Testis (tissue), 2 donors: ENCODE measurements at regions not wholly inside any gene's neighbourhood (a gene's known extent, or its start where the extent isn't known, plus 50 kb on each side); places are given as distances from the start of the nearest gene placed in this dataset.

Source experiments
- POLR2A ChIP-seq: fragments of 450-650 bp; IDR thresholded peaks from one replicate; pipeline ENCODE4 v1.6.1; 2017; ENCODE audit warnings: antibody characterized with exemption, mild to moderate bottlenecking, moderate library complexity
- TF ChIP-seq, protein P1 (sequence below), 3 experiments: fragments of 450-650 bp in 2 of 3; fragments of 200-600 bp in 1 of 3; sonication (generic) in 1 of 3; IDR thresholded peaks; one replicate each; pipeline ENCODE4 v1.5.1; 2016 to 2019; ENCODE audit warnings: antibody characterized with exemption in 3 of 3, mild to moderate bottlenecking in 2 of 3, moderate library complexity in 1 of 3

- TF ChIP-seq, protein P1, sequence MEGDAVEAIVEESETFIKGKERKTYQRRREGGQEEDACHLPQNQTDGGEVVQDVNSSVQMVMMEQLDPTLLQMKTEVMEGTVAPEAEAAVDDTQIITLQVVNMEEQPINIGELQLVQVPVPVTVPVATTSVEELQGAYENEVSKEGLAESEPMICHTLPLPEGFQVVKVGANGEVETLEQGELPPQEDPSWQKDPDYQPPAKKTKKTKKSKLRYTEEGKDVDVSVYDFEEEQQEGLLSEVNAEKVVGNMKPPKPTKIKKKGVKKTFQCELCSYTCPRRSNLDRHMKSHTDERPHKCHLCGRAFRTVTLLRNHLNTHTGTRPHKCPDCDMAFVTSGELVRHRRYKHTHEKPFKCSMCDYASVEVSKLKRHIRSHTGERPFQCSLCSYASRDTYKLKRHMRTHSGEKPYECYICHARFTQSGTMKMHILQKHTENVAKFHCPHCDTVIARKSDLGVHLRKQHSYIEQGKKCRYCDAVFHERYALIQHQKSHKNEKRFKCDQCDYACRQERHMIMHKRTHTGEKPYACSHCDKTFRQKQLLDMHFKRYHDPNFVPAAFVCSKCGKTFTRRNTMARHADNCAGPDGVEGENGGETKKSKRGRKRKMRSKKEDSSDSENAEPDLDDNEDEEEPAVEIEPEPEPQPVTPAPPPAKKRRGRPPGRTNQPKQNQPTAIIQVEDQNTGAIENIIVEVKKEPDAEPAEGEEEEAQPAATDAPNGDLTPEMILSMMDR (IDR thresholded peaks at IDR 0.05), result no peak
- no peak for TF ChIP-seq POLR2A
Observed at GRCh38 chr20:11698124-11698523, 219.6 kb upstream of the BTBD3 start.
